Effector CD4-positive, alpha-beta T cell (primary cell): ENCODE measurements at regions not wholly inside any gene's neighbourhood (a gene's known extent, or its start where the extent isn't known, plus 50 kb on each side); places are given as distances from the start of the nearest gene placed in this dataset.
A peak's percentile ranks its signal among the peaks of the same experiment; 100 is the strongest.
"Not testable (repeated sequence)": the region's sequence is repeated elsewhere in the genome, so short reads cannot be mapped to it uniquely, and the experiment has no call there.

ENCODE experiments used
- DNase-seq: peaks from one replicate; pipeline ENCODE4 v3.0.0-alpha.2; 2020

DNA sequence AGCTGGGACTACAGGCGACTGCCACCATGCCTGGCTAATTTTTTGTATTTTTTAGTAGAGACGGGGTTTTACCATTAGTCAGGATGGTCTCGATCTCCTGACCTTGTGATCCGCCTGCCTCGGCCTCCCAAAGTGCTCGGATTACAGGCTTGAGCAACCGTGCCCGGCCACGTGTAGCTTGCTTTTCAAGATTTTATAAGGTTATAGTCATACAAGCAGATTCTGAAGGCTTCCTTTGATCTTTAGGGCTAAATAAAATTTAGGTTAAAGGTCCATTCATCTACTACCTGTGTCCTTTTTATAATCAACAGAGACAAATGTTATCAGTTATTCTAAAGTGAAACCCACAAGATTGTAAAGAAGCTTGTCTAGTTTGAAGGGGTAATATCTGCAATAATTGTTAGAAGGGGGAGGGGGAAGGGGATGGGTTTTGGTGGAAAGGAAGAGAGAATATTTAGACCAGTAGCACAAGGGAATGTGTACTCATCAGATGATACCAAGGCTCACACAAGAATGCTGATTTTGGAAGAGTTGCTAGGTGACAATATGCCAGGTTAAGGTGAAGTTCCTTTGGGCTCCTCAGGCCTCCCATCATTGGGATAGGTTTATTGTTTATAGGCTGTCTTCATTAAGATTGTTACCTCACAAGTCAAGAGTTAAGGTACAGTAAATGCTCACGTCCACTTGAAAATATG is 284.7 kb downstream of the ALDH8A1 start:
- DNase-seq = no peak

DNA sequence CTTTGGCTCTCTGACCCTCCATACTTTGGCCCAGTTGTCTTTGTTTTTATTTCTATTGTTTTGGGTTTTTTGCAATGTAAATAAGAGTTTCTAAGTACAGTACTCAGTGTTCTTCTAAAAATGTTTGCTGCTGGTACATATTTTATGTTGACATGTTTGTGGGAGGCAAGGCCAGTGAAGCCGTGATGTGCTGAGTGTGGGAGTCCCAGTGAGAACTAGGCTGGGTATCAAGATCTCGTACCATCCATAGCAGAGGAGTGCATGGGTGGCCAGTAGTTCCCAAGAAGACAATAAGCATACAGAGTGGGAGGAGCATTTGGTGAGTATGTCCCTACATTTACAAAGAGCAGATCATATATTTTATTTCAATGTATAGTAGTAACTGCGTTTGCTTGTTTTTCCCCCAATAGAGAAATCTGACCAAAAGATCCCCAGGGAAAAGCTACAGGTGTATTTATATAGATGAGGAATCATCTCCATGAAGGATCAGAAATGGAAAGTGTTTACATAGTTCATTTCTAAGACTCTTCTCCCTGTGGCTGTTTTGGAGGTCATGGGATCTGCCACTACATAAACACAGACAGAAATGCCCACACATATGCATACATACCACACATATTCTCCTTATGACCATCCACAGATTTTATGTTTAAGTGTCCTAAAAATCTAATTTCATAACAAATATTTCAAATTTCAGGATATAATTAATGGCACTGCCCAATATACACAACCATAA is 285.9 kb downstream of the ALDH8A1 start:
- no peak for DNase-seq

DNA sequence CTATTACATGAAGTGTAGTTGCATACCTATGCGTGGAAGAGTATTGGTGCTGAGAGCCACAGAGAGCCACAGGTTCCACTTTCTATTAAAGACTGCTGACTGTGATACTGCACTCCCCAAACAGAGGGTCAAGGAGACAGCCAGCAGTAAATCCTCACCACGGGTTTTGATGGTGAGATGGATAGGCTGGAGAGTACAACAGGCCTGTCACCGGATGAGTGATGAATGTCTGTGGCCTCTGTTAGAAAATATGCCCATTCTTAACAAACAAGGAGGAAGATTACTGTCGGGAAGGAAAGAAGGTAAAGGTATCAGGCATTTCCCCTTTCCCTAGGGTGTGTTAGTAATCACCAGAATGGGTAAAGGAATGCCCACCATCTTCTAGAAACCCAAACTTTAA is 286.5 kb downstream of the ALDH8A1 start:
- no peak for DNase-seq

DNA sequence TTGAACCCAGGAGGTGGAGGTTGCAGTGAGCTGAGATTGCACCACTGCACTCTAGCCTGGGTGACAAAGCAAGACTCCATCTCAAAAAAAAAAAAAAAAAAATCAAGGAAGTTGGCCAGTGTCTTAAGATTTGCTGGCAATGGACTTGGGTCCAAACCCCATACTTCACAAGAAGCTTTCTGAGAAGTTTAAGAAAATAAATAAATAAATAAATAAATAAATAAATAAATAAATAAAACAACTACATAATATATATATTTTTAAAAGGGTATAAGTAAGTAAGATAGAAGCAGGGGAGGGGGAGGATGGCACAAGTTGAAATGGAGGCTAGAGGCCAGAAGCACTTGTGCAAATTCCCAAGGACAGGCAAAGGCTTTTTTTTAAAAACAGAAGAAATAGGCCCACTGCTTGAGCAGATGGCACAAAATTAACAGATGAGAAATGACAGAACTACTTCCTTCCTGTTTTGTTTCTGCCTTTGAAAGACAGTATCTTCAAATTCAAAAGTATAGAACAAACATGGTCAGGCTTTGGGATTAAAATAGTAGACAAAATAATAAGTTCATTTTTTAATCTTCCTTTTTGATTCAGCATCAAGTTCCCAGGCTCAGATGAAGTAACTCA is 287.7 kb downstream of the ALDH8A1 start:
- DNase-seq = no peak

DNA sequence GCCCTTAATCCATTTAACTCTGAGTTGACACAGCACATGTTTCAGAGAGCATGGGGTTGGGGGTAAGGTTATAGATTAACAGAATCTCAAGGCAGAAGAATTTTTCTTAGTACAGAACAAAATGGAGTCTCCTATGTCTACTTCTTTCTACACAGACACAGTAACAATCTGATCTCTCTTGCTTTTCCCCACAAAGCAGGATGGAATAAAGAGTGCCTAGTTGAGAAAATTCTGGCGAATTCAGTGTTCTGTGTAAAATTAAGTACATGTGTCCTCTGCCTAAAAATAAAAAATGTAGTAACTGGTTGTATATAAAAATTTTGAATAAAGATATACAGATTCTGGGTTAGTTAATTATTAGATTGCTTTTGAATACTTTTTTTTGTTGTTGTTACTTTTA is 290.0 kb downstream of the ALDH8A1 start:
- not testable (repeated sequence) for DNase-seq

DNA sequence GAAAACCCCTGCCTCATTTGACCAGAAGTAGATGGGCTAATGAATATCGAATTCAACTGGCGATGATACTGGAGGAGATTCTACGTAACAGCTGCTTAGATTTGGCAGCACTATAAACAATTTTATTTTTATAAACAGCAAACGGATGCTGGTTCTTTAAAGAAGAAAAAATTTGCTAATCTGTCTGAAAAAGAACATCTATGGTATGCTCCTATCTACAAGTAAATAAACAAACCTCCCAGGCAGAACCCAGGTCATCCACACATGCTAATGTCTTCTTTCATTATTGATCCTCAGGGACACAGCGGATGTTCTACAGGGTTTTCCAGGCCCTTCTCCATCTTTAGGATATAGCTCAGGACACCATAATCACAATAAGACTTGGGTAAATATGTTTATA is 291.3 kb downstream of the ALDH8A1 start:
- DNase-seq = no peak

DNA sequence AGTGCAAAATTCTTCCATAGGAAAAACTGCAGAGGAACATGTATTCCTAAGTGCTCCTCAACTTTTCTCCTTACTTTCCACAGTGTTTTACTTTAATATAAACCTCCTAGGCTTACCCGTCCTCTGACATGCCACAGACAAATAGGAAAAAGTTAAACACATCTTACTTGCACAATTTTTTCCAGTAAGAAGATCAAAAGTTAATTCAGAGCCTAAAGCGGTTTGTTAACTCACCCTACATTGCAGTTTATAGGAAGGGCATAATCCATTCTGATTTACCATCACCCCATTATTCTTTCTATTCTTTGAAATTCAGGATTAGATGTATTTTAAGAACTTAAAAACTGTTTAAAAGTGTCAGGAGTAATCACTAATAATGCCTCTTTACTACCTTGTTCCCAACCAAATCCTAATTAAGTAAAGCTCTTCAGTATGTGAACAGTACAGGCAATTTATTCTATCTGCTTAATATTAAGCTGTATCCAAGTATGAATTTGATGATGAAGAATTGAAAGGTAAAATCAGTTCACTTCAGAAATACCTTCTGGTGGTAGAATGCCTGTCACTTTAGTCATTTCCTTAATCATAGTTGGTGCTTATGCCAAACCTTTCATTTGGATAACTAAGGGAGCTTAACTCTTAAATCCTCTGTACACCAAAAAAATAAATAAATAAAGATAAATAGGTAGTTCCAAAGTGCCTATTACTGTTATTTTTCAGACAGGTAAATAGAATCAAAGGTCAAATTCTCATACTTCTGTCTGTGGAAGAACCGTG is 292.0 kb downstream of the ALDH8A1 start:
- no peak for DNase-seq

DNA sequence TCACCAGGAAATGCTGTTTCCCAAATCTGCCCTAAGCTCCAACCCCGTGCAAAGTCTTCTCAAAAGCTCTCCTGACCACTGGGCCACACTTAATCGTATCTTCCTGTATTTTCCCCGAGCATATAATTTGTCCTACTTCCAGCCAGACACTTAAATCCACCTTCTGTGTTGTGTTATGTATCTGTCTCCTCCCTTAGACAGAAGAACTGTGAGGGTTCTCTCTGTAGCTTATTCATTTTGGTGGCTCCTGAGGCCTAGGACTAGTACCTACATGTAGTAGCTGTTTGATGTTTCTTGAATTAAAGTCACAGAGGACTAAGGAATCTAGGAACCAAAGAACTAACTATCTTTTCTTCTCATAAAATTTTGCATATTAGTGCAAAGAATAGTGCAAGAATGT is 292.6 kb downstream of the ALDH8A1 start:
- no peak for DNase-seq

DNA sequence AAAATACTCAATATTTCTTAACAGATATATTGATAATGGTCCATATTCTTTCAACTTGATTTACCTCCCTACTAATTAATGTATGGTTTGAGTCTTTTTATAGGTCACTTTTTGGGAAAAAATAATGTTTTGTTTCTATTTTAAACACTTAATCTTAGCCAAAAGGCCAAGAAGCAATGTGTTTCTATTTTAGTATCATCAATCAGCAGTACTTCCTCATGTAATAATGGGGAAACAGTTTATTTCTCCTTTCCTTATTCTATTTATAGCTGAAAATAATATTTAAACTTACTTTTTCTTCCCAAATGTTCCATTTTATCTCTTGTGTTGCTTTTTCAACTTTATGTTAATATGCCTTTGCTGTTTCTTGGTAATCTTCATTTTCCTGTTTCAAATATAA is 295.1 kb downstream of the ALDH8A1 start:
- no peak for DNase-seq

DNA sequence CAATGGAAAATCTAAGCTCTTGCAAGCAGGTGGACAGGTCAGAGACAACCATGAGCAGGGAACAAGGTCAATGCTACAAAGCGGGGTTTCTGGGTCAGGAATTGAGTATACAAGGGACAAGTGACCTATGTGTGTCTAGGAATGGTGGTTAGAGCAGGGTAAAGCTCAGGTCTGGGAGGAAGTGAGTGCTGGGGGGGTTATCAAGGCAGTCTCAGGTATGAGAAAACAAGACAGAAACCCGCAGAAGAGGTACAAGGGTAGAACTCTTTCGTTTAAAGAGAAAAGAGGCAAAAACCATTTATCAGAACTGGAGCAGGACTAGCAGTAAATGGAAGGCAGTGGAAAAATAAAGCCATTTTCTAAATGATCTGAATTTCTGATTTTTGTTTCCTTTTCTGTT is 298.4 kb downstream of the ALDH8A1 start:
- DNase-seq = no peak

DNA sequence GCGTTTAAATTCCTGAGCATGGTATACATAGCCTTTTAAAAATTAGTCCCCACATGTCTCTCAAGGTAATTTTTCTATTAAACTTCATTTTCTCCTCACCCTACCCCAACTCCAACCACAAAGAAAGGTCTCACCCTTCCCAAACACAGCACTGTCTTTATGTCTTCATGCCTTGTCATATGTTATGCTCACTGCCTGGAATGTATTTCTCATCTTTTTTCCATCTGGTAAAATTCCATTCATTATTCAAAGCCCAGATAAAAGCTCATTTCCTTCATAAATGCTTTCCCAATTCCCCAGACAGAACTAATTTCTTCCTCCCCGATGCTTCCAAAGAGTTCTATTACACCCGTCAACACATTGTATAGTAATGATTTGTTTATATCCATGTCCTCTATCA is 302.0 kb downstream of the ALDH8A1 start:
- no peak for DNase-seq

DNA sequence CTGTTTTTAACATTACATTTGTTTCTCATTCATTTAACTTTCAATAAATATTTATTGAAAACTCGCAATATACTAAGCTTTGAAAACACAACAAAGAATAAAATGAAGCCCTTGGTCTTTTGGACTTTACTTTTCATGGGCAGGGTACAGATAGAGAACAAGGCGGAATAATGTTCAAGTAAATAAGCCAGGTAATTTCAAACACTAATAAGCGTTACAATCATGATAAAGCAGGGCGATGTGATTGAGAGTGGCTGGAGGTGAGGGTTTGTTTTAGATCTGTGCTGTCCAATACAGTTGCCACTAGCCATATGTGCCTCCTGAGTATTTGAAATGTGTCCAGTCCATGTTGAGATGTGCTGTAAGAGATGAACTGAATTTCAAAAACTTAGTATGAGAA is 307.1 kb downstream of the ALDH8A1 start:
- no peak for DNase-seq

DNA sequence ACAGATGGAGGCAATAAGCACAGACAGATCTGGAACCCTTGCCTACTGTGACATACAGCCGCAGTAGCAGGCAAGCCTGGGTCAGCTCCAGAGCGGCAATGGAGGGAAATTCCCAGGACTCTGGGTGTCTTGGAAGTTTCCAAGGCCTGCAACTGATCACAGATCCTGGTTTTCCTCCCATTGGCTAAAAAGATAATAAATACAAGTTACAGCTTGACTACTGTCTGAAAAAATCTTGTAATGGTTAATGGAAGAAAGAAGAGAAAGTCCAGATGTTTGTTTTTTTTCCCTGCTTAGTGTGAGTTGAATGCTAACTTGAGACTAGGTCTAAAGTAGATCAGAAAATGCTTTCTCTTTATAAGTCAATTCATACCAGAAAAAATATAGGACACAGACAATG is 307.6 kb downstream of the ALDH8A1 start:
- no peak for DNase-seq

DNA sequence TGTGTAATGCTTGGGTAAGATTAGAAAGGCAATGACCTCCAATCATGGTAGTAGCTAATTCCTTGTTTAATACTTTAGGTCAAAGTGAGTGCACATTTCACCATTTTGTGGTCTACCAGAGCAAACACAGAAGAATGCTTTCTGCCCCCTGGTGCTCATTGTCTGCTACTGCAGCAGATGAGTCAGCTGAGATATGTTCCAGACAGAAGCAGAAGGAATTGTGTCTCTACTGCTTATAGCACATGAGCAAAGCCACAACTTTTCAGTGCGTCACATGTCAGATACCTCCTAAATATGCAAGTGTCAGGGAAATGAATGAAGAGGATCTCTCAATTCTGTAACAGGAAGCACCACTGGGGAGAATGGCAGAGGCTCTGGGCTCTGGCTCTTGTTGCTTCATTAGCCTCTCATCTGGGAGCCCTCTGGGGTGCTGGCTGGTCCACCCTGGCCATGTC is 308.9 kb downstream of the ALDH8A1 start:
- peak; percentile 65 for DNase-seq

DNA sequence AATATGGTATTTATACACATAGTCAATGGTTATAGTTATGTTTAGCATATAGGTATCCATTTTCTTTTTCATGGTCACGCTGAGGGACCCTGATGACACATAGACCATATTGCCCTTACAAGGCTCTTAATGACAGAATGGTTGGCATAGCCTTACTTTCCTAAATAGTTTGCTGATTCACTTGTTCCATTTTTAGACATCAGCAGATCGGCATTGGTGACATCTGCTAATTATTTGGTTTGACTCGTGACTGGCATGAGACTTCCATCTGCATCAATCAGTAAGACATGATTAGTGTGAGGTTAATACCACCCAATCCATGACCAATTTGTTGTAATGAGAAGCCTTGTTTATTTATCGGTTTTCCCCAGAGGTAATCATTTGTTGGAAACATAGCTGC is 309.7 kb downstream of the ALDH8A1 start:
- DNase-seq = no peak

DNA sequence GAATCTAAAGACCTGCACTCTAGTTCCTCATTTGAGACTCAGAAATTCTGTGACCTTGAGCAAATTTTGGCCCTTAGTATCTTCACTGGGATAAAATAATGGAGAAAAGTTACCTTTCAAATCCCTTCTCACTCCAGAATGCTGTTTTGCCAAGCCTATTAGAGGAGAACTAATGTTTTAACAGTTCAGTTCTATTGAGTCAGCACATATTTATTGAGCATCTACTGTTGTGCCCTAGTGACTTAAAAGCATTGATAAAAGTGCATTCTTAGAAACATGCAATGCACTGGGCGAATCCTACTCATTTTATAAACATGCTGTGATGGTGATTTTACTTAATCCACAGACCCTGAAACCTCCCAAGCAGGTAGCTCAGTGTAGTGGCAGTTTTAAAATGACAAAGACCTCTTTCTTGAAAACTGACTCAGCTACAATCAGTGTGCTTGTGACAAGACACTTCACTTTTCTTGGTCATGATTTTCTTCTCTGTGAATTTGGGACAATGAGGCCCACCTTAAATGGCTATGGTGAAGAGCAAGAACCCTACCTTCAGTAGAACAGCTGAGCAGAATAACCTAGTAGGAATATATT is 312.0 kb downstream of the ALDH8A1 start:
- no peak for DNase-seq

DNA sequence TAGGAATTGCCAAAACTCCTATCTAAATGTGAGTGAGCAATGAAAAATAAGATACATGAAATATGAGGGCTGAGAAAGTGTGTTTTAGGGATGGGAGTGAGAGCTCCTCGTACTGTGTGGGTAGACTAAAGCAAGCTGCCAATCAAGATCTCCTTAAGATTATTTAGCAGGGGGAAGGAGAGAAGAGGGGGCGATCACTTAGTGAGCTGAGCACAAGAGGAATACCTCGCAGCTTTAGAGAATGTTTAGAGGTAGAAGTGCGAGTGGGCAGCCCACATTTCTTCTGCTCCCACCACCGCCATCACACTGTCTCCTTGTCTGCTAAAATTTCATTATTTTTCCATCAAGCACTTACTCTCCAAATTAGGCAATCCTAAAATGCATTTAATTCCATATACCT is 312.6 kb downstream of the ALDH8A1 start:
- no peak for DNase-seq

DNA sequence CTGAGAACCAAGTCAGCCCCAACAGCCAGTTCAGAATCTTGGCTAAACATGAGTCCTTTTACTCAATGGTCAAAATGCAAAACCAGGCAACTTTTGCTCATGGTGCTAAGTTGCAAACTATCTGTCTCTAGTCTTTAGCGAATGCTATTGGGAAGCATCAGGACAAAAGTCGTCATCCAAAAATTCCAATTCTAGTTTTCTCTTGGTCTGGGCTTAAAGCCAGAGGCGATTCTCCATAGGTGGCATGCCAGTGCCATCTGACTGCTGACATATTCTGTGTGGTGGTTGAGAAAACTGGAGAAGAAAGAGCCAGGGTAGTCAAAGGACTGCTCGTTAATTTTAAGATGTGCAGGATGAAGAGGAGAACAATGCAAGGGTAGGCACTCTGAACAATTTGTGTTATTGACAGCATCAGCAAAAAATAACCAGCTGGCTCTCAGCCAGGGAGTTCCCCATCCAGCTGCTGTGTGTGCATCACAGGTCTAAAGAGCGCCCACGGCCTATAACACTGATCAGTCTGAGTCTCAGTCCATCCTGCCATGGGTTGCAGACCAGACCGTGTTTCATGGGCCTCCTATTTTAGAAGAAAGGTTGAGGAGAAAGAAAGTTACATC is 313.6 kb downstream of the ALDH8A1 start:
- DNase-seq = peak; percentile 23

DNA sequence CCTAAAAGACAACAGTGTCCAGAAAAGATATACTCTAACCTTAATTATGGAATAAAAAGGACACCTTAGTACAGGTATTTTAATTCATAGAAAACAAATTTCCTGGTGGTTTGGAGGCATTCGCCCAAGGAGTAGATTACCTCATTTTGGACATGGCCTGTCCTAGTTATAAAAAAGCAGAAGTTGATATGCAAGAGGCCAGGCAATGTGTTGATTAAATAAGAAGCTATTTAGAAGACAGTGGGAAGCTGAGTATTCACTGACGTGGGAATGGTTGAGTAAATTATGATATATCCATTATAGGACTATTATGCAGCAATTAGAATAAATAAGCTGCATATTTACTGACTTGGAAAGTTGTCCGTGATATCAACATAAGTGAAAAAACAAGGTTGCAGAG is 314.9 kb downstream of the ALDH8A1 start:
- no peak for DNase-seq

DNA sequence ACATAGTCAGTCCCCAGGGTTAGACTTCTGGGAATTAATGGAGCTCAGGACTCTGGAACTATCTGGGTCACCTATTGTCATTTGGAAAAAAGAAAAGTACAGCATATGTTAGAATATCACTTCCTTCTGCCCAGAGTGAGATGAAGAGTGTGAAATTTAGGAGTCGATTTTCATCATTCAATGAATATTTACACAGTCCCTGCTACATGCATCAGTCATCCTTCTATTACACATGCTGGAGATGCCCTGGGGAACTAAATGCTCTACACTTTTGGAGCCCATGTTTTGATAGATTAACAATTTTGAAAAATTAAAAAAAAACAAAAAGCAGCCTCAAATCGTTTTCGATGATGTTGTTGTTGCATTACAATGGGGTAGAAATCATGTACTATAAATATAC is 315.4 kb downstream of the ALDH8A1 start:
- no peak for DNase-seq

DNA sequence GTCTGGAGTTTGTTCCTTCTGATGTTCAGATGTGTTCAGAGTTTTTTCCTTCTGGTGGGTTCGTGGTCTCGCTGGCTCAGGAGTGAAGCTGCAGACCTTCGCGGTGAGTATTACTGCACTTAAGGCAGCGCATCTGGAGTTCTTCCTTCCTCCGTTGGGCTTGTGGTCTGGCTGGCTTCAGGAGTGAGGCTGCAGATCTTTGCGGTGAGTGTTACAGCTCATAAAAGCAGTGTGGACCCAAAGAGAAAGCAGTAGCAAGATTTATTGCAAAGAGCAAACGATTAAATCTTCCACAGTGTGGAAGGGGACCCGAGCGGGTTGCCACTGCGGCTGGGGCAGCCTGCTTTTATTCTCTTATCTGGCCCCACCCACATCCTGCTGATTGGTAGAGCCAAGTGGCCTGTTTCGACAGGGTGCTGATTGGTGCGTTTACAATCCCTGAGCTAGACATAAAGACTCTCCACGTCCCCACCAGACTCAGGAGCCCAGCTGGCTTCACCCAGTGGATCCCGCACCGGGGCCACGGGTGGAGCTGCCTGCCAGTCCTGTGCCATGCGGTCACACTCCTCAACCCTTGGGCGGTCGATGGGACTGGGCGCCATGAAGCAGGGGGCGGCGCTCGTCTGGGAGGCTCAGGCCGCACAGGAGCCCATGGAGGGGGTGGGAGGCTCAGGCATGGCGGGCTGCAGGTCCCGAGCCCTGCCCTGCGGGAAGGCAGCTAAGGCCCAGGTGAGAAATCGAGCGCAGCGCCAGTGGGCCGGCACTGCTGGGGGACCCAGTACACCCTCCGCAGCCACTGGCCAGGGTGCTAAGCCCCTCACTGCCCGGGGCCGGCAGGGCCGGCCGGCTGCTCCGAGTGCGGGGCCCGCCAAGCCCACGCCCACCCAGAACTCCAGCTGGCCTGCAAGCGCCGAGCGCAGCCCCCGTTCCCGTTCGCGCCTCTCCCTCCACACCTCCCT is 315.3 kb upstream of the SGK1 start:
- DNase-seq = not testable (repeated sequence)
